Panc1 (cell line): ENCODE measurements at regions not wholly inside any gene's neighbourhood (a gene's known extent, or its start where the extent isn't known, plus 50 kb on each side); places are given as distances from the start of the nearest gene placed in this dataset.

Experiments used
- ATAC-seq: fragments of 200-7000 bp; cut with Tn5 transposase; 2 replicates; pipeline ENCODE4 v1.9.1; 2020; ENCODE audit warnings: mild to moderate bottlenecking, moderate library complexity
- BruUV-seq: library from RNA; stranded (reverse); fragments of 400-500 nt; replicated peaks from 2 replicates; lab custom pipeline; 2021; lab: Mats Ljungman, UMichigan
- CTCF ChIA-PET: fragments of 300-600 bp; sonication (Branson Sonifier 250); formaldehyde crosslinking; loops from one replicate; lab custom pipeline; 2022; ENCODE audit warnings: antibody characterized with exemption; lab: Charles Lee
- POLR2A ChIA-PET: fragments of 300-600 bp; sonication (Branson Sonifier 250); formaldehyde crosslinking; loops from one replicate; lab custom pipeline; 2022; ENCODE audit warnings: antibody characterized with exemption; lab: Charles Lee
- DNase-seq: peaks from one replicate; pipeline ENCODE4 v3.0.0-alpha.2; 2010; ENCODE audit warnings: low read depth, low spot score
- H3K27ac ChIP-seq: 2 replicates; pipeline ENCODE4 v1.5.1; 2011; ENCODE audit warnings: mild to moderate bottlenecking, low read length, inconsistent platforms
- H3K27me3 ChIP-seq: fragments of 200-500 bp; sonication (Bioruptor generic); 2 replicates; pipeline ENCODE4 v1.6.0; 2014; ENCODE audit warnings: low read length, inconsistent platforms; ENCODE audit not compliant: control insufficient read depth, insufficient read depth
- H3K36me3 ChIP-seq: fragments of 200-500 bp; sonication (Bioruptor generic); 2 replicates; pipeline ENCODE4 v1.5.1; 2014; ENCODE audit warnings: inconsistent platforms, mild to moderate bottlenecking, low read length, moderate library complexity; ENCODE audit not compliant: control insufficient read depth, insufficient read depth
- H3K4me1 ChIP-seq: 2 replicates; pipeline ENCODE4 v1.5.1; 2011; ENCODE audit warnings: inconsistent platforms, mild to moderate bottlenecking, low read length, moderate library complexity; ENCODE audit not compliant: control insufficient read depth, insufficient read depth
- H3K4me3 ChIP-seq, 2 experiments: 2 replicates each; pipeline ENCODE4 v1.5.1; 2011 to 2012; ENCODE audit warnings: low read depth in 2 of 2, low read length in 2 of 2, mild to moderate bottlenecking in 2 of 2, inconsistent platforms in 1 of 2, moderate library complexity in 1 of 2
- H3K9me3 ChIP-seq: fragments of 200-500 bp; sonication (Bioruptor generic); 2 replicates; pipeline ENCODE4 v1.5.1; 2014; ENCODE audit warnings: low read depth, mild to moderate bottlenecking, inconsistent platforms, low read length, moderate library complexity; ENCODE audit not compliant: control insufficient read depth, insufficient read depth
- POLR2AphosphoS5 ChIP-seq: IDR thresholded peaks from 2 replicates; pipeline ENCODE4 v1.6.1; 2012; ENCODE audit warnings: mild to moderate bottlenecking, low read depth, low read length, moderate library complexity
- SIN3A ChIP-seq: IDR thresholded peaks from 2 replicates; pipeline ENCODE4 v1.6.1; 2012; ENCODE audit warnings: low read depth, mild to moderate bottlenecking, low read length, moderate library complexity, borderline replicate concordance; ENCODE audit not compliant: insufficient read depth
- TCF7L2 ChIP-seq: IDR thresholded peaks from 2 replicates; pipeline ENCODE4 v1.6.1; 2011; ENCODE audit warnings: mild to moderate bottlenecking, low read depth, low read length, inconsistent platforms
- in situ Hi-C: cut with HindIII; loops from 2 replicates; pipeline ENCODE4 v1.10.0; 2016; ENCODE audit warnings: low sequenced_read_pairs, low pct_unique_long_range_greater_than_20kb
- intact Hi-C: fragments of 100-400 bp; cut with micrococcal nuclease; formaldehyde crosslinking; loops from one replicate; pipeline ENCODE4 v1.10.0; 2022; ENCODE audit not compliant: unreplicated experiment
- TF ChIP-seq, protein P1 (sequence below): fragments of 450-650 bp; IDR thresholded peaks from 2 replicates; pipeline ENCODE4 v1.5.1; 2017; ENCODE audit warnings: mild to moderate bottlenecking
- TF ChIP-seq, protein P2 (sequence below), 2 experiments: IDR thresholded peaks; 2 replicates each; pipeline ENCODE4 v1.6.1; 2011 to 2012; ENCODE audit warnings: low read depth in 2 of 2, control low read depth in 1 of 2, low read length in 1 of 2, mild to moderate bottlenecking in 1 of 2, moderate library complexity in 1 of 2; ENCODE audit not compliant: insufficient read depth in 1 of 2

DNA sequence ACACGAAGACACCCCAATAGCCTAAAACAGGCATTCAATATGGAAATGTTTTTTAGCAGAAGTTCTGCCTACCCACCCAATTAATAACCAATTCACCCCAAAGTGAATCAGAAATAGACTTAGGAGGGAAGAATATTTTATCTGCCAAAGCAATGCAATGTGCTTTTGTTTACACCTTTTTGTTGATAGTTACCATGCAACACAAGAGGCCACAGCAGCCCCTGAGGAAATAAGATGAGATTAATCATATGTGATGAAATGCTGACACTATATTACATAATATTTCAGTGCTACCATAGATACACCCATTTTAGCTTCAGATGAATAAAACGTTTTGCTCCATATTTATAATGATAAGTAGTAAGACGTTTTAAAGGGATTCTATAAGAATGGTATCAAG, 60.9 kb upstream of the RGS2 start:
- ATAC-seq = no peak
- no TSS peak for BruUV-seq
- H3K36me3 ChIP-seq = no peaks in the 10 kb centered on the region
- POLR2A ChIA-PET = no interaction called here
- in situ Hi-C loops (no loop called here), intact Hi-C loops (no loop called here)
- H3K4me3 ChIP-seq = no peak overlapping the region
- DNase-seq = no peak
- H3K27me3 ChIP-seq = no peaks in the 10 kb centered on the region
- H3K27ac ChIP-seq = no peak overlapping the region
- H3K4me1 ChIP-seq = no peaks in the 10 kb centered on the region
- H3K9me3 ChIP-seq = no peaks in the 10 kb centered on the region
- CTCF ChIA-PET = no interaction called here
- TF ChIP-seq, protein P1, sequence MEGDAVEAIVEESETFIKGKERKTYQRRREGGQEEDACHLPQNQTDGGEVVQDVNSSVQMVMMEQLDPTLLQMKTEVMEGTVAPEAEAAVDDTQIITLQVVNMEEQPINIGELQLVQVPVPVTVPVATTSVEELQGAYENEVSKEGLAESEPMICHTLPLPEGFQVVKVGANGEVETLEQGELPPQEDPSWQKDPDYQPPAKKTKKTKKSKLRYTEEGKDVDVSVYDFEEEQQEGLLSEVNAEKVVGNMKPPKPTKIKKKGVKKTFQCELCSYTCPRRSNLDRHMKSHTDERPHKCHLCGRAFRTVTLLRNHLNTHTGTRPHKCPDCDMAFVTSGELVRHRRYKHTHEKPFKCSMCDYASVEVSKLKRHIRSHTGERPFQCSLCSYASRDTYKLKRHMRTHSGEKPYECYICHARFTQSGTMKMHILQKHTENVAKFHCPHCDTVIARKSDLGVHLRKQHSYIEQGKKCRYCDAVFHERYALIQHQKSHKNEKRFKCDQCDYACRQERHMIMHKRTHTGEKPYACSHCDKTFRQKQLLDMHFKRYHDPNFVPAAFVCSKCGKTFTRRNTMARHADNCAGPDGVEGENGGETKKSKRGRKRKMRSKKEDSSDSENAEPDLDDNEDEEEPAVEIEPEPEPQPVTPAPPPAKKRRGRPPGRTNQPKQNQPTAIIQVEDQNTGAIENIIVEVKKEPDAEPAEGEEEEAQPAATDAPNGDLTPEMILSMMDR = no peak
- no peak for TF ChIP-seq TCF7L2
- TF ChIP-seq POLR2AphosphoS5 = no peak

DNA sequence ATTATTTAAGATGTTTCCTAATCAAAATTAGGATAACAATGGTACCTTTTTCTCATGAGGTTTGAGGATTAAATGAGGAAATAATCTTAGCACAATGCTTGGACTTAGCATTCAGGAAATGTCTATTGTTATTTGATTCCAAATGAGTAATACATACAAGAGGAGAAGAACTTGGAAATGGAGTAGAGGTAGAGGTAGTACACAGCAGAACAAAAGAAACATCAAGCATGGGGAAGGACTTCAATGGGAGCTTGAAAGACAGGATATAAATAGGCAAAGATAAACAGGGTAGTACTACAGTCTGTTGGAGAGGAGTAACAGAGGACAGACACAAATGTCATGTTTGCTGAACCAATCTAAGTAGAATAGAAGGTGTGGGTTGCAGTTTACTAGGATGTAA, 59.5 kb upstream of the RGS2 start:
- no peaks in the 10 kb centered on the region for H3K27me3 ChIP-seq
- H3K4me1 ChIP-seq = no peaks in the 10 kb centered on the region
- H3K27ac ChIP-seq = no peak overlapping the region
- BruUV-seq = no TSS peak
- no peaks in the 10 kb centered on the region for H3K36me3 ChIP-seq
- ATAC-seq (no peak), DNase-seq (no peak)
- intact Hi-C loops = no loop called here
- no peak overlapping the region for H3K4me3 ChIP-seq
- TF ChIP-seq SIN3A (no peak), POLR2AphosphoS5 (no peak)
- TF ChIP-seq, protein P1 = no peak
- ChIA-PET POLR2A (no interaction called here), CTCF (no interaction called here)
- in situ Hi-C loops = no loop called here
- H3K9me3 ChIP-seq = no peaks in the 10 kb centered on the region

DNA sequence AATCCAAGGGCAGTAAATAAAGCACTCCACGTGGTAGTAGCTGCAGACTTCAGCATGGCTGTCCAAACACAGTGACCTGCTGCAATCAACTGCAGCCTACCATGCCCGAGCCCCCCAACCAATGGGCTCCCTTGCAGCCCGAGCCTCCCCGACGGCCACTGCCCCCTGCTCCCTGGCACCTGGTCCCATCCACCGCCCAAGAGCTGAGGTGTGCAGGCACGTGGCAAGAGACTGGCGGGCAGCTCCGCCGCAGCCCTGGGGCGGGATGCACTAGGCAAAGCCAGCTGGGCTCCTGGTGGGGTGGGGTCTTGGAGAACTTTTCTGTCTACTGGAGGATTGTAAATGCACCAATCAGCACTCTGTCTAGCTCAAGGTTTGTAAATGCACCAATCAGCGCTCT, 57.6 kb upstream of the RGS2 start:
- TF ChIP-seq SIN3A = no peak
- DNase-seq = no peak
- no peaks in the 10 kb centered on the region for H3K27me3 ChIP-seq
- ChIA-PET CTCF (no interaction called here), POLR2A (no interaction called here)
- H3K27ac ChIP-seq = no peak overlapping the region
- in situ Hi-C loops = no loop called here
- H3K4me1 ChIP-seq = no peaks in the 10 kb centered on the region
- H3K9me3 ChIP-seq = no peaks in the 10 kb centered on the region
- H3K36me3 ChIP-seq = no peaks in the 10 kb centered on the region
- no TSS peak for BruUV-seq
- intact Hi-C loops = no loop called here
- no peak overlapping the region for H3K4me3 ChIP-seq
- no peak for ATAC-seq

DNA sequence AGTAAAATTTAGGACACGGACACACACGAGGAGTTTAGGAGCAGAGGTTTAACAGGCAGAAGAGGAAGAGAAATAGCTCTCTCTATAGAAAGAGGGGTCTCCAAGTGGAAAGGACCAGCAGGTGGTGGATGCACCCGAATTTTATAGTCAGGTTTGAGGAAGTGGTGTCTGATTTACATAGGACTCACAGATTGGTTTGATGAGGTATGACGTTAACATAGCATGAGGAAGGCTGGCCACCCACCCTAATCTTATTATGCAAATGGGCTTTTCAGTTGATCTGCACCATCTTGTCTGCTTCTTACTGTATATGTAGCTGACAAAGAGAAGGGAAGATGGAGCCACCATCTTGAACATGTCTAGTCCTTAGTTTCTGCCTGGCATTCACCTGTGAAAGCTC, 52.5 kb upstream of the RGS2 start:
- CTCF ChIA-PET = no interaction called here

More for the DNA sequence above, 52.5 kb upstream of the RGS2 start:
- Histone ChIP-seq H3K4me3 (no peak overlapping the region), H3K36me3 (no peaks in the 10 kb centered on the region), H3K4me1 (no peaks in the 10 kb centered on the region), H3K27me3 (no peaks in the 10 kb centered on the region; the same call in 1 of the 2 replicates), H3K27ac (no peak overlapping the region), H3K9me3 (no peaks in the 10 kb centered on the region)
- intact Hi-C loops (no loop called here), in situ Hi-C loops (no loop called here)
- no peak for ATAC-seq
- no peak for DNase-seq
- TF ChIP-seq, protein P2, sequence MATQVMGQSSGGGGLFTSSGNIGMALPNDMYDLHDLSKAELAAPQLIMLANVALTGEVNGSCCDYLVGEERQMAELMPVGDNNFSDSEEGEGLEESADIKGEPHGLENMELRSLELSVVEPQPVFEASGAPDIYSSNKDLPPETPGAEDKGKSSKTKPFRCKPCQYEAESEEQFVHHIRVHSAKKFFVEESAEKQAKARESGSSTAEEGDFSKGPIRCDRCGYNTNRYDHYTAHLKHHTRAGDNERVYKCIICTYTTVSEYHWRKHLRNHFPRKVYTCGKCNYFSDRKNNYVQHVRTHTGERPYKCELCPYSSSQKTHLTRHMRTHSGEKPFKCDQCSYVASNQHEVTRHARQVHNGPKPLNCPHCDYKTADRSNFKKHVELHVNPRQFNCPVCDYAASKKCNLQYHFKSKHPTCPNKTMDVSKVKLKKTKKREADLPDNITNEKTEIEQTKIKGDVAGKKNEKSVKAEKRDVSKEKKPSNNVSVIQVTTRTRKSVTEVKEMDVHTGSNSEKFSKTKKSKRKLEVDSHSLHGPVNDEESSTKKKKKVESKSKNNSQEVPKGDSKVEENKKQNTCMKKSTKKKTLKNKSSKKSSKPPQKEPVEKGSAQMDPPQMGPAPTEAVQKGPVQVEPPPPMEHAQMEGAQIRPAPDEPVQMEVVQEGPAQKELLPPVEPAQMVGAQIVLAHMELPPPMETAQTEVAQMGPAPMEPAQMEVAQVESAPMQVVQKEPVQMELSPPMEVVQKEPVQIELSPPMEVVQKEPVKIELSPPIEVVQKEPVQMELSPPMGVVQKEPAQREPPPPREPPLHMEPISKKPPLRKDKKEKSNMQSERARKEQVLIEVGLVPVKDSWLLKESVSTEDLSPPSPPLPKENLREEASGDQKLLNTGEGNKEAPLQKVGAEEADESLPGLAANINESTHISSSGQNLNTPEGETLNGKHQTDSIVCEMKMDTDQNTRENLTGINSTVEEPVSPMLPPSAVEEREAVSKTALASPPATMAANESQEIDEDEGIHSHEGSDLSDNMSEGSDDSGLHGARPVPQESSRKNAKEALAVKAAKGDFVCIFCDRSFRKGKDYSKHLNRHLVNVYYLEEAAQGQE (IDR thresholded peaks at IDR 0.05; ENCODE audit: insufficient read depth in 1 of 2, low read depth in 2 of 2, low read length in 1 of 2) = no peak
- TF ChIP-seq TCF7L2 (no peak), SIN3A (no peak), POLR2AphosphoS5 (no peak)
- TF ChIP-seq, protein P1 = no peak
- BruUV-seq = no TSS peak
- POLR2A ChIA-PET = no interaction called here
